ENCODE measurements at regions not wholly inside any gene's neighbourhood (a gene's known extent, or its start where the extent isn't known, plus 50 kb on each side); places are given as distances from the start of the nearest gene placed in this dataset.

DNA sequence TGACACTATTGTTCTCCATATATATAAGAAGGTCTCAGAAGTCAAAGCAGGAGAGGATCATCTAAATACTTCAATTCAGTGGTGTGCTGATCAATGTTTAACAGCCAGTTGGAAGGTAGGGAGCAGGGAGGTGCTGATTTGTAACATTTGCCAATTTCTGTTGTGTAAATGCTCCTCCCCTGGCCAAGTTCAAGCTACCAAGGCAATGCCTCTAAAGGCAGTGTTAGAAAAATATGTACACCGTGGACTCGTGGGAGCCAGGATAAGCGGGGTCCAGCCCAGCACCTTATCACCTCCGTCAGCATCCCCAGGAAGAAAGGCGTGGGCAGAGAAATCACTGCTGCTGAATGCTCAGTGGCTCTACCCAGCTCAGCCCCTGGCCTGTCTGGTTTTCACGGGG lies 75.3 kb upstream of the COX10 start:
- no peak for DNase-seq

DNA sequence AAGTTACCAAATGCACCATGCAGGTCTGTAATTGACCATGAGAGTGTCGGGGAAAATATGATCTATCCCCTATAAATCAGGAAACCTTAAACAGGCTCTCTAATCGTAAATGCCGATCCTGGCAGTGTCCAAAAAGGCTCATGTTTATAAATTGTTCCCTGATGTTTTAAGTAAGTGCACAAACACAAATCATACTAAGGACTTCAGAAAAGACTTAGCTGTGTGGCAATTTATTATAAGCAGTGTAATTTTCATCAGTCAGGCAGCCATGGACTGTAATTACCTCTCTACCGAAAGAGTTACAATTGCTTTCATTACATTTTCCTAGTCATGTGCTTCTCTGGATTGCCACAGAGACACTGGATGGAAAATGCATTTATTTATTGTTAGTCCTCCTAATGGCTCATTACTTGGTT lies 73.4 kb upstream of the COX10 start:
- peak in 1 of 2 donors; percentile 23 for DNase-seq

DNA sequence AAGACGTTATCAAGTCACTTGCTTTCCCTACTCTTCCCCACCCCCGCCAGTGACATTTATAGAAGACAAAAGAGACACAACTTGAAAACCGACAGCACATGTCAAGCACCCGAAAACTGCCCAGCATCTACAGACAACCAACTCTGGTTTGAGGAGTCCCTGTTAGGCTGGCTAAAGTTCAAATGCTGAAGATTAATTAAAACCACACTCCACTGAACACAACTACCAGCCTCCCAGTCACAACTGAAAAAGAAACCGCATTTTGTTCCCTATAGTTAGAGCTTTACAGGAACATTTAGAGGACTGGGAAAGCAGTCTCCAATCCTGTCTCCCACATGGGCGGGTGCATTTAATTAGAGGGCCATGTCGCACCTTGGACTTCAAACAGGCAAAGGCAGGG lies 73.0 kb upstream of the COX10 start:
- no peak for DNase-seq

GRCh38 chr17:13996748-13997147 lies 72.6 kb upstream of the COX10 start:
- DNase-seq, result no peak

GRCh38 chr17:14004927-14005620 lies 64.2 kb upstream of the COX10 start:
- DNase-seq, result no peak

- DNase-seq, result no peak
Measured at GRCh38 chr17:14006249-14006942, 62.9 kb upstream of the COX10 start.

DNA sequence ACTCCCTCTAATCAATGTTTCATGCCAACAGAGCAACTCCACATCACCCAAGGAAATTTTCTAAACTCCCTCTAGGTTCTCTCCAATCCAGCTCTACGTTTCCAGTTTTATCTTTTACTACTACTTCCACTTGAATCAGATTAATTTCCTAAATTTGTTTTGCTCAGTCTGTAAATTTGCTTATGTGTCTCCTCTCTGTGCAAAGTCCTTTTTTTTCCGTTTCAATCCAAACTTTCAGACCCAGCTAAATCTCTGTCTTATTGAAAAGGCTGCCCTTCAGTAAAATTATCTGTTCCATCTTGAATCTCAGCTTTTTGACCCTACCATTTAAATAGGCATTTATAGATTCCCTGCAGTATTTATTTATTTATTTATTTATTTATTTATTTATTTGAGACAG lies 61.4 kb upstream of the COX10 start:
- DNase-seq, result no peak

DNA sequence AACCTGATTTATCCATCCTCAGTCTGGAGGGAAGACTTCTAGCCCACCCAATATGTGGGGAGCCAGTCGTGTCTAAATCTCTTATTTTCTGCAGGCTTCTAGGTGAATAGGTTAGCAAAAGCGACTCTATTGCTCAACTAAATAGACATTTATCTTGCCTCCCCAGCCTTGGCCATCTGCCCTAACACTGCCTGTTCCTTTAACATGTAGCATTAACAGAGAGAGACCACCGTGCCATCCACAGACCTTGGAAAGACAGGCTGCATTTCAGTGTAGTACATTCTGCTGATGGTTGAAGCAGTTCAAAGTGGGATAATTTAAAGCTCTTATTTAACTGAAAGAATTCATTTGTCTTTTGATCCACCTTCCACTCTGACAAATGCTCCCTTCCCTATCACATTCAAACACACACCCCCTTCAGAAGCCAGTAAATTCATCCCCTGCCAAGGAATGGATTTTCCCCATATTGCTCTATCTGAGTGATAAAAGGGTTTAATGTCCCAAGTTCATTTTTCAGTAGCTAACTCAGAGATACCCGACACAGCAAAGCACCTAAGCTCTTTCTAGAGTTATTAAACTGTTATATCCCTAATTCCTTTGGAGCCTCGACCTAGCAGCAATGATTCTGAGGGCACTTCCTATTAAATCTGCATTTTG lies 58.1 kb upstream of the COX10 start:
- DNase-seq, result no peak

GRCh38 chr17:14011740-14012405 lies 57.4 kb upstream of the COX10 start:
- DNase-seq, result no peak

DNA sequence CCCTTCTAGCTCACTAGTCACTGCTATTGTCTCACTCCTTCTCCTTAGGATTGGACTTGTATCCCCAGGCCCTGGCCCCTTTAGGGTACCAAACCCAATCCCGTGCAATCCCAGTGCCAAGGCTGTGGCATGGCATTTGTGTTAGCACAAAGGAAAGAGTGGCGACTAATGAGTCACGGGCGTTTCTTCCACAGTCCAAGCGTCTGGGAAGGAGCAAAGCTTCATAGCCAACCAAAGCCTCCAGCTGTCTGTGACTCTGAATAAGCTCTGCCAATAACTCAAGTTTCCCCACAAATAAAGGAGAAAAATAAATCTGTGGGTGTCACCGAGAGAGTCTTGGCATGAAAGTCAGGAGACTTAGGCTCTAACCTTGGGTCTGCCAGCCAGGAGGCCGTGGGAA lies 54.6 kb upstream of the COX10 start:
- DNase-seq, result no peak

DNA sequence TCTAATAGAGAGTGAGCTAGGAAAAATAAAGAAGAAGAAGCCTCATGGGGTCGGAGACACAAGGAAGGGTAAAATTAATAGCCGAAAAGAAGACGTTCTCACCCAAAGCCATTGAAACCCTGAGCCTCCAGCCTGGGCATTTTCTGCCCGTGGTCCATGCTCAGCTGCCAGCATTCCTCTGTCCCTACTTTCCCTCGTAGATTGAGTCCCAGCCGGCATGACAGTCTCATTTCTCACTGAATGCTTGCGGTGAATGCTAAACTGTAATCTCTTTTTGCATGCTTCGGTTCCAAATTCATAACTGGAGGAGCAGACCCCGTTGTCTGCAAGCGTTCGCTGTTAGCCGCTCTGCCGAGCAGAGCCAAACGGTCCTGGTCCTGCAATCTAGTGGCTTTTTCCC lies 54.0 kb upstream of the COX10 start:
- DNase-seq, result no peak

GRCh38 chr17:14016858-14017257 lies 52.4 kb upstream of the COX10 start:
- DNase-seq, result no peak

DNA sequence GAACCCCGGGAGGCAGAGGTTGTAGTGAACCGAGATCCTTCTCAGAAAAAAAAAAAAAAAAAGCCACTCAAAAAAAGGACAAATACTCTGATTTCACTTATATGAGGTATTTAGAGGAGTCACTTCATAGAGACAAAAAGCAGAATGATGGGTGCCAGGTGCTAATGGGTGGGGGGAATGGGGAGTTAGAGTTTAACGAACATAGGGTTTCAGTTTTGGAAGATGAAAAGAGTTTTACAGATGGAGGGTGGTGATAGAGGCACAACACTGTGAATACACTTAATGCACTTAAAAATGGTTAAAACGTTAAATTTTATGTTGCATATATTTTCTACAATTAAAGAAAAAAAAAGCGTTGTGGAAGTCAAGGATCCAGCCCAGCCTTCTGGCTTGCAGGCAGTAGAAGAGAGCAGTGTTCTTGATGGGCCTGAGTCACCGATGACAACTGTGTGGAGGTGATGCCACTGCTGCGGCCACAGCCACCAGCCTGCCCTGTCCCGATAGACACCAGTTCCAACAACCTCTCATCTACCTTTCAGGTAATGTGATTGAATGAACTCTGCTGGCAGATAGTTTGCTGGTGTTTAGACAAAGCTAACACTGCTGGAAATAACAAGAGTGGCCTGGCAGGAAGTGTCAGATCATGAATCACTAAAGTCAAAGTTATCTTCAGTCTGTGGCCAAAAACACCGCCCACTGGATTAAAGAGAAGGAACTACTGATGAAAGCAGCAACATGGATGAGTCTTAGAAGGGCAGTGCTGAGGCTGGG lies 49.9 kb upstream of the COX10 start:
- DNase-seq, result peak in 1 of 2 donors; percentile 14

All from right lung (tissue), 2 donors.